Adrenal gland (tissue), 5 donors: ENCODE measurements at regions not wholly inside any gene's neighbourhood (a gene's known extent, or its start where the extent isn't known, plus 50 kb on each side); places are given as distances from the start of the nearest gene placed in this dataset.

Experiments
- CTCF ChIP-seq, 6 experiments: fragments of 450-650 bp in 4 of 6; fragments of 200-600 bp in 2 of 6; sonication (generic) in 1 of 6; IDR thresholded peaks; 1 replicate in 5 of 6; 2 replicates in 1 of 6; pipeline versions ENCODE4 v1.5.1 to v1.8.0; 2016 to 2021; ENCODE audit warnings: antibody characterized with exemption in 6 of 6, mild to moderate bottlenecking in 2 of 6, moderate library complexity in 1 of 6
- POLR2A ChIP-seq, 2 donors: fragments of 450-650 bp; IDR thresholded peaks; one replicate each; pipeline ENCODE4 v1.6.1; 2017; ENCODE audit warnings: antibody characterized with exemption in 2 of 2, mild to moderate bottlenecking in 2 of 2, moderate library complexity in 1 of 2
- donor health status: DM: no; HTN: no; CAD: no.

DNA sequence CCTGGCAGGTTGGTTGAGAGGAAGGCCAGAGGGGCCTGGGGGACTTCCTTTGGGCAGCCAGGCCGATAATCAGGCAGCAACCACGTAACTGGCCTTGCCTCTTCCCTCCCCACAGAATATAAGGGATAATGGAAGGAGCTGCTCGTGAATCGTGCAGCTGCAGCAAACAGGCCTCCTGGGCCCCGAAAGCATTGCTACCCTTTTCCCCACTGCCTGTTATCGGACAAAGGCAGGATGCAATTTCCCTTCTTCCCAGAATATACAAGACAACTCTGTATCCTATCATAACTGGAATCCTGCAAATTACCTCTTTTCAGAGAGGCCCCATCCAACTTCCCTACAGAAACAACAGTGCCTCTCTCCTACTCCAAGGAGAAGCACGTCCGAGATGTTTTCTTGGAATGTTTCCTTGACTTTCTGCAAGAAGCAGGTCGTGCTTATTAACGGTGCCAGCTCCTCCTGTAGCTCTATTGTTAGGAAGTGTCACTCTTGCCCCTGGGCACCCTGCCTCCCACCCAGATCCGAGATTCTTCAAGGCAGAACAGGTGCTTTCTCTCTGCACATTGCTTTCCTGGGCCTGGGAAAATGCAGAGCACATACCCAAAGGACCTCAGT, 106.0 kb upstream of the TIAM1 start:
- TF ChIP-seq POLR2A (IDR thresholded peaks at IDR 0.05) = no peak
- TF ChIP-seq CTCF (IDR thresholded peaks at IDR 0.05) = no peak
